WTC11 (cell line): ENCODE measurements at regions not wholly inside any gene's neighbourhood (a gene's known extent, or its start where the extent isn't known, plus 50 kb on each side); places are given as distances from the start of the nearest gene placed in this dataset.

Source experiments
- E2F1 ChIP-seq: sonication (generic); formaldehyde crosslinking; IDR thresholded peaks from 2 replicates; pipeline ENCODE4 v1.8.0; 2022; ENCODE audit warnings: mild to moderate bottlenecking, missing genetic modification reagents
- E2F4 ChIP-seq: sonication (generic); formaldehyde crosslinking; IDR thresholded peaks from 2 replicates; pipeline ENCODE4 v1.8.1; 2022; ENCODE audit warnings: low read depth, mild to moderate bottlenecking, moderate library complexity, missing genetic modification reagents, borderline replicate concordance
- ETV6 ChIP-seq: sonication (generic); formaldehyde crosslinking; IDR thresholded peaks from 2 replicates; pipeline ENCODE4 v1.8.1; 2022; ENCODE audit warnings: mild to moderate bottlenecking, missing genetic modification reagents
- MAX ChIP-seq: sonication (generic); formaldehyde crosslinking; IDR thresholded peaks from 2 replicates; pipeline ENCODE4 v1.8.0; 2022; ENCODE audit warnings: mild to moderate bottlenecking, missing genetic modification reagents
- TEAD4 ChIP-seq: sonication (generic); formaldehyde crosslinking; IDR thresholded peaks from 2 replicates; pipeline ENCODE4 v1.8.0; 2022; ENCODE audit warnings: mild to moderate bottlenecking, missing genetic modification reagents
- ZNF219 ChIP-seq: sonication (generic); formaldehyde crosslinking; IDR thresholded peaks from 2 replicates; pipeline ENCODE4 v1.8.0; 2023; ENCODE audit warnings: missing genetic modification reagents, mild to moderate bottlenecking, borderline replicate concordance
- ZNF423 ChIP-seq: fragments of 250-450 bp; sonication (Bioruptor Pico); IDR thresholded peaks from 2 replicates; pipeline ENCODE4 v2.1.2; 2022; ENCODE audit warnings: mild to moderate bottlenecking, moderate library complexity
- TF ChIP-seq, protein P1 (sequence below): fragments of 200-600 bp; IDR thresholded peaks from 2 replicates; pipeline ENCODE4 v1.8.0; 2022; ENCODE audit warnings: antibody characterized with exemption
- TF ChIP-seq, protein P2 (sequence below): sonication (generic); formaldehyde crosslinking; IDR thresholded peaks from 2 replicates; pipeline ENCODE4 v1.8.1; 2023; ENCODE audit warnings: mild to moderate bottlenecking, missing genetic modification reagents, moderate library complexity

DNA sequence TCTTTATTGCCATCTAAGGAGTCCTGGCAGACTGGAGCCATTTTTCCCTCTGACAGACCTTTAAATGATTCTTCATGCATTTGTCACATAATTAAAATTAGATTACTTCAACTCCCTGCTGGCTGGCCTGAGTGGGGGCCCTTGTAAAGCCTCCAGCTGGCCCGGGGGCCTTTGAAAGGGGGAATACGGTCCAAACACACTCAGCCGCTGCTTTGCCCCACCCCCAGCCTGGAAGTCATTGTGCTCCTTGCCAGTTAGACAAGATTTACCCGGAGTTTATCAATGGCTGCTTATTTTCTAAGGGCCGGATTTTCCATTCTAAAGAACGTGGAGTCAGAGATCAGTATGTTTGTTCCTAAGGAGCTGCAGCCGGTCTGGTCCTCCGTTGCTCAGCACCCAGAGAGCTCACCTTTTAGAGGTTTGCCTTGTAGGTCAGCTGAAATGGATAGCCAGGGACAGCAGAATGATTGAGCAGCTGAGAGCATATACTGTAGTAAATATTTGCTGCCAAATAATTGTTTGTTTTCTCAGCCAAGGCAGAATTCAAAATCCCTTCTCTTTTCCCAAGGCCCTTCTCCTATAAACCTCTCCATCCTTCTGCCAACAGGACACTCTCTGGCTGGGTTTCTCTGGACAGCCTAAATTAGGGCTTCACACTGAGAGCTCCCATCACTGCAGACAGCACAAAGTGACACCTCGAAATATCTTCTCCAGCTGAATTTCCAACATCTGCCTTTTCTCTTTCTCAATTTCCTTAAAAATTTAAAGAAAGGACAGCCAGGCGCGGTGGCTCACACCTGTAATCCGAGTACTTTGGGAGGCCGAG is 68.4 kb upstream of the RBM24 start:
- TF ChIP-seq, protein P1, sequence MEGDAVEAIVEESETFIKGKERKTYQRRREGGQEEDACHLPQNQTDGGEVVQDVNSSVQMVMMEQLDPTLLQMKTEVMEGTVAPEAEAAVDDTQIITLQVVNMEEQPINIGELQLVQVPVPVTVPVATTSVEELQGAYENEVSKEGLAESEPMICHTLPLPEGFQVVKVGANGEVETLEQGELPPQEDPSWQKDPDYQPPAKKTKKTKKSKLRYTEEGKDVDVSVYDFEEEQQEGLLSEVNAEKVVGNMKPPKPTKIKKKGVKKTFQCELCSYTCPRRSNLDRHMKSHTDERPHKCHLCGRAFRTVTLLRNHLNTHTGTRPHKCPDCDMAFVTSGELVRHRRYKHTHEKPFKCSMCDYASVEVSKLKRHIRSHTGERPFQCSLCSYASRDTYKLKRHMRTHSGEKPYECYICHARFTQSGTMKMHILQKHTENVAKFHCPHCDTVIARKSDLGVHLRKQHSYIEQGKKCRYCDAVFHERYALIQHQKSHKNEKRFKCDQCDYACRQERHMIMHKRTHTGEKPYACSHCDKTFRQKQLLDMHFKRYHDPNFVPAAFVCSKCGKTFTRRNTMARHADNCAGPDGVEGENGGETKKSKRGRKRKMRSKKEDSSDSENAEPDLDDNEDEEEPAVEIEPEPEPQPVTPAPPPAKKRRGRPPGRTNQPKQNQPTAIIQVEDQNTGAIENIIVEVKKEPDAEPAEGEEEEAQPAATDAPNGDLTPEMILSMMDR, result no peak
- TF ChIP-seq E2F1 (CRISPR knock-in tag) (no peak), MAX (CRISPR knock-in tag) (no peak), ZNF219 (no peak), ZNF423 (no peak), TEAD4 (CRISPR knock-in tag) (no peak), ETV6 (CRISPR knock-in tag) (no peak), E2F4 (CRISPR knock-in tag) (no peak)
- TF ChIP-seq, protein P2, sequence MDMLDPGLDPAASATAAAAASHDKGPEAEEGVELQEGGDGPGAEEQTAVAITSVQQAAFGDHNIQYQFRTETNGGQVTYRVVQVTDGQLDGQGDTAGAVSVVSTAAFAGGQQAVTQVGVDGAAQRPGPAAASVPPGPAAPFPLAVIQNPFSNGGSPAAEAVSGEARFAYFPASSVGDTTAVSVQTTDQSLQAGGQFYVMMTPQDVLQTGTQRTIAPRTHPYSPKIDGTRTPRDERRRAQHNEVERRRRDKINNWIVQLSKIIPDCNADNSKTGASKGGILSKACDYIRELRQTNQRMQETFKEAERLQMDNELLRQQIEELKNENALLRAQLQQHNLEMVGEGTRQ, result no peak
